Cerebellar cortex (tissue), 1 donor: ENCODE measurements at regions not wholly inside any gene's neighbourhood (a gene's known extent, or its start where the extent isn't known, plus 50 kb on each side); places are given as distances from the start of the nearest gene placed in this dataset.
"Not testable (repeated sequence)": the region's sequence is repeated elsewhere in the genome, so short reads cannot be mapped to it uniquely, and the experiment has no call there.

Experiments
- DNase-seq: peaks from one replicate; pipeline ENCODE4 v3.0.0-alpha.2; 2015; ENCODE audit warnings: low spot score

DNA sequence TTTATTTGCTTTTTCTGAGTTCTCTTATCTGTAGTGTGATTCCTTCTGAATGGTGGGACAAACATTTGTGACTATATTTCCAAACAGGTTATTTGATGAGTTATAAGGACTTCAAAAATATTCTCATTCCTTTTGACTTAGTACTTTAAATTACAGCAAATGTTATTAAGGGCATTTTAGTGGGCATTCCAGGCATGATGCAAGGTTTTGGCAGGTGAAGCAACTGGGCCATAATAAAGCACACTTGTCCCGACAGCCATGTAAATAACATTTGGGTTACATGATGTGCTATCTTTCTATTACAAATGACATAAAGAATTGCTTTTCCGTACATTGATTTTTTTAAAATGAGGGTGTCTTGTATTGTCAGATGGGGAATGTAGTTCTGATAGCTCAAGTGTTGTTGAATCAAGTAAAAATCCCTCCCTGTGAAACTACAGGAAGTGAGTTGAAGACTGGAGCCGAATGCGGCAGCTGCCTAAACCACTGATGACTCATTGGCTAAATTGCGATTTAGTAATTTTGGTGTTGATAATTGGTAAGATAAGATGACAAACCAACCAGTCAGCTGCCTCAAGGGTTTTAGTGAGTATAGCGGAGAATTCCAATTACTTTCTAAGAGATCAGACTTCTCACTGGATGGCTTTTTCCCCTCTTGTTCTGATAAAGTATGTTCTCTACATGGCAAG, 231.3 kb upstream of the NPY start:
- DNase-seq = no peak

- DNase-seq = no peak
Observed at GRCh38 chr7:24054236-24054635, 229.8 kb upstream of the NPY start.

- DNase-seq = no peak
Observed at GRCh38 chr7:24057243-24057642, 226.7 kb upstream of the NPY start.

DNA sequence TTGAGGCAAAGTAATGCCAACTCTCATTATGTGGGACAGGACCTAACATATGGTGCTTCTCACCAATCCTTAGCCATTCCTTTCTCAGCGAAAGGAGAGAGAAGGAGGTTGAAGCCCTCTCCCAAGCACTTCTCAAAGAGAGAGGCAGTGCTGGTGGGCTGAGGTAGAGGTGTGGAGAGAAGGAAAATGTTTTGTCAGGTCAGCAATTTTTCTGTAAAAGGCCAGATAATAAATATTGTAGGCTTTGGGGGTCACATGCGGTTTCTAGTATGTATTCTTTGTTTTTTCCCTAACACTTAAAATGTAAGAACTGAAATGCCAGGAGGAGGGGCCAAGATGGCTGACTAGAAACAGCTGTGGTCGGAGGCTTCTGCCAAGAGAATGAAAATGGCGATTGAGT, 225.0 kb upstream of the NPY start:
- no peak for DNase-seq

DNA sequence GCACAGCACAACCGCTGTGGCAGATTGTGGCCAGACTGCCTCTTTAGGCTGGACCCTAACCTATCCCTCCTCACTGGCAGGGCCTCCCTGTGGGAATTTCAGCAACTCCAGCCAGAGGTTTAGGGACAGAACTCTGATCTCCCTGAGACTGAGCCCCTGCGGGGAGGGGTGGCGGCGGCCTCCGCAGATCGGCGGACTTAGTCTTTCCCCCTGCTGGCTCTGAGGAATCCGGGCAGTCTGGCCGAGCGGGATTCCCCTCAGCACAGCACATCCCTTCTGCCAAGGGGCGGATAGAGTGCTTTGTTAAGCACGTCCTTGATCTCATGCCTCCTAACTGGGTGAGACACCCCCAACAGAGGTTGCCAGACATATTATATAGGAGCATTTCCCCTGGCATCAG, 224.2 kb upstream of the NPY start:
- DNase-seq = no peak

GRCh38 chr7:24063721-24064120, 220.3 kb upstream of the NPY start:
- no peak for DNase-seq

DNA sequence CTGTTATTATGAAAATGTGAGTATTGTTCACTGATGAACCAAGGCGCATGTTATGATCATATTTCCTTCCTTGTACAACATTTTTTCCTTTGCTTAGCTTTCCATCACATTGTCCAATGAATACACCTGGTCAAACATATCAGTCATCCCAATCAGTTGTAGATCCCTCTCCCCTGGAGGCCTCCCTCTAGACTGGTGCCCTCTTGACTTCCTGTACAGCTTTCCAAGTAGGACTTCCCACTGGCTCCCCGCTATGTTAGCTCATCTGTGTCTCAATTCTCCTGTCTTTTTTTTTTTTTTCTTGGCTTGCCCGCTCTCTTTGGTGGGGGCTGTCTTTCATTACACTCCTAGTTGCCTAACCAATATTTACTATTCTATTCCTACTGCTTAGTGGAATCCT, 214.2 kb upstream of the NPY start:
- no peak for DNase-seq

DNA sequence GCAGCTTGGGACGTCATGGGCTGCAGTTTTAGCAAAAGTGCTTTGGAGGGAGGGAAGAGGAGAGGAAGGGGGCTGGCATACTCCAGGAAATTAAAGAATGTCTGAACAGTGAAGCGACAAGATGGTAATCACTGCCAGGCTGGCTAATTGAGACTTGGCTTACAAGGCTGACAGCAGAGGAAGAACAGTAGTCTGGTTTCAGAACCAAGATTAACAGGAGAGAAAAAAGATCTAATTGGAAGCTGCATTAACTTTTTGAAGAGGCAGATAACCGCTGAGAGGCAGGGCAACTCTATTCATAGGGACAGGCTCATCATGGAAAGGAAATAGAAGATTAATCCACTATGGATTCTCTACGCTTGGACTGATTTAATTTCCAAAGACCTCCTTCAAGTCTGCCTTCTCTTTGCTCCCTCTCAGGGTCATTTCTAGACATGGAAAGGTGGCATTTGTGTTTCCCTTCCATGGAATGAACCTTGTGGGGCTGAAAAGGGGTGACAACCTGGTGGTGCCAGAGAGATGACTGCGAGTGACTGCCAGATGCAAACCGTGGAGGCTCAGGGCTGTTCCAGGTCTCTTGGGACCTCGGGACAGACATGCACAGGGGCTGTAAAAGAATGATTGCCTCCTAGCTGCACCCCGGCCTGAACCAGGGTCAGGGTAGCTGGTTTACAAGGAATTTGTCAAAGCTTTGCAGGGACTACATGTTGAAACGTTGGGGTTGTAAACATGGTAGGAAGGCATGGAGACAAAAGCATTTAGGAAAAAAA, 210.2 kb upstream of the NPY start:
- DNase-seq = no peak

DNA sequence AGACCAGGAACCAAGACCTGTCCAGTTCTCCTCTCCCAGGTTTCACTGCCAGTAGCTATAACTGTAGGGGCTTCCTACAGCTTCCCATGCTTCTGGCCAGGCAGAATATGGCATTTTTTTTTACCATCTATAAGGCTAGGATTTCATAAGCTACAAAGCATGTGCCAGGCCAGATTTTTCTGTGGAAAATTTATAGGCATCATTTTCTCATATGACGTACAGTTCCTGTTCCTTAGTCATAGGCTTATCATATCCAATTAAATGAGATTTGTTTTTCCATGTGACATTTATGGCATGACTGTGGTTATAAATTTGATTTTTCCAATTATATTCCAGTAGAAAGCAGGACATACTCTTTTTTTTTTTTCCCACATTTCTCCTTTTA, 208.6 kb upstream of the NPY start:
- no peak for DNase-seq

DNA sequence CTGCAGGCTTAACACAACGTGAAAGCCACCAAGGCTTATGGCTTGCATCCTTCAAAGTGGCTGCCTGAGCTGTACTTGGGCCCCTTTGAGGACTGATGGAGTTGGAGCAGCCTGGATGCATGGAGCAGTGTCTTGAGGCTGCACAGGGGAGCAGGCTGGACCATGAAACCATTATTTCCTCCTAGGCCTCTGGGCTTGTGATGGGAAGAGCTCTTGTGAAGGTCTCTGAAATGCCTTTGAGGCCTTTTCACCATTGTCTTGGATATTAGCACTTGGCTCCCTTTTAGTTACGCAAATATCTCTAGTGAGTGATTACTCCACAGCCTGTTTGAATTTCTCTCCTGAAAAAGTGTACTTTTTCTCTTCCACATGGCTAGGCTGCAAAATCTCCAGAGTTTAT, 201.2 kb upstream of the NPY start:
- DNase-seq = no peak

DNA sequence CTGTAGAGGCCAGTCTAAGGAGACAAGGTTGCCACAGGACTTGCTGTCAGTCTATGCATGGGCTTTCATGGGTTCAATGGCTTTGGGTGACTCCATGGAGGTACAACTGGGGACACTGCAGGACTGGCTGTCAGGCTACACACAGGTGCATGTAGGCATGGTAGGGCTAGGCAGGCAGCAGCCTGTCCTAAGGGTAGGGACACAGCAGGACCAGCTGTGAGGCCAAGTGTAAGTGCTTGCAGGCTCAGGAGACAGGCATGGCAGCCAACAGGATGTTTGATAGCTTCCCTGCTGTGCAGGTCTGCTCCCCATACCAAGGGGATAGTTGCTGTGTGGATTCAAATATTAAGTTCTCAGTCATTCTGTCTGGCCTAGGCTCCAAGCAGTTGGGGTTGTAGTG, 181.0 kb upstream of the NPY start:
- no peak for DNase-seq

DNA sequence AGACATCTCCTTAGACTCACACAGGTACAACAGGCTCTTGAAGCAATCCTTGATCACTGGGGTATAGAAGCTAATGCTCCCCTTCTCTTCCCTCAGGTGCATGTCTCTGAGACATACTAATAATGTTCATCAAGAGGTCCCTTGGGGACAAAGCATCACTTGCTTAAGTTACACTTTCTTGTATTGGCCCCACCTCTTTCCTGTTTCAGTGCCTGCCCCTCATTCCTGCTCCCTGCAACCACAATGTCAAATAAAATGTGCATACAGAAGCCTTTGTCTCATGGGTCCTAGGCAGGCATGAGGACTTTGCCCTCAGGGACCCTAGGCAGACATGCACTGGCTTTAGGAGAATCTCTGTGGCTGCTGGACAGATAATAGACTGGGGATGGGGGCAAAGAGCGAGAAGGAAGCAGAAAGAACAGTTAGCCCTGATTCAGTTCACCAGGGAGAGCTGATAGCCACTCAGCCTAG, 175.0 kb upstream of the NPY start:
- DNase-seq = no peak

GRCh38 chr7:24110056-24110455, 173.9 kb upstream of the NPY start:
- DNase-seq = no peak

DNA sequence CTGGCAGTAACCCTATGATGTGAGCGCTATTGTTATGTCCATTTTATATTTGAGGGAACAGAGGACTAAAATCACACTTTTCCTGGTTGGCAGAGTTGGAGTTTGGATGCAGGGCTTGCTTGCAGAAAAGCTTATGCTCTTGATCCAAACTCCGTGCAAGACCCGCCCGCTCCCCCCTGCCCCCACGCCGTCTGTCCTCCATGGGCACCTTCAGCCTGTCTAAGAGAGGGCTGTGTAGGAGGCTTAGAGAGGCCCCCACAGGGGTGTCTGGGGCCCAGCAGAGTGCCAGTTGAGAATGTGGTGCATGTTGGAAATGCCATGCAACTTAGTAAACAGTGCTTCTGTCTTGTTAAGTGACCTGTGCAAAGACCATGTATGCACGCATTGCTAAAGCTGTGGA, 170.5 kb upstream of the NPY start:
- DNase-seq = no peak

DNA sequence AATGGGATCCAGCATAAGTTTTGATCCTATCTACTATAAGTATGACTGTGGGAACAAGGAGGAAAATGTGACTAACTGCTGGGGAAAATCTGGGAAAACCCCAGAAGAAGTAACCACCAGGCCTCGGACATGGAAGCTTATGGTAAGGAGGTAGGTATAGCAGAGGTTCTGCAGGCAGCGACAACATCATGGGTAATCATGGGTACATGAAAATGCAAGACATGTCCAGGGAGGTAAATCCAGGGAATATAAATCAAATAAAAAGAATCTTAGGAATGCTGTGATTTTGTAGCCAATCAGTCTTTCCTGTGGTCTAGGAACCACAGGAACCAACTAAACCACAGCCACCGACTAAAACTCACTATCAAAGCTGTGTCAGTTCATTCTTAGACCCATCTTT, 168.3 kb upstream of the NPY start:
- no peak for DNase-seq

DNA sequence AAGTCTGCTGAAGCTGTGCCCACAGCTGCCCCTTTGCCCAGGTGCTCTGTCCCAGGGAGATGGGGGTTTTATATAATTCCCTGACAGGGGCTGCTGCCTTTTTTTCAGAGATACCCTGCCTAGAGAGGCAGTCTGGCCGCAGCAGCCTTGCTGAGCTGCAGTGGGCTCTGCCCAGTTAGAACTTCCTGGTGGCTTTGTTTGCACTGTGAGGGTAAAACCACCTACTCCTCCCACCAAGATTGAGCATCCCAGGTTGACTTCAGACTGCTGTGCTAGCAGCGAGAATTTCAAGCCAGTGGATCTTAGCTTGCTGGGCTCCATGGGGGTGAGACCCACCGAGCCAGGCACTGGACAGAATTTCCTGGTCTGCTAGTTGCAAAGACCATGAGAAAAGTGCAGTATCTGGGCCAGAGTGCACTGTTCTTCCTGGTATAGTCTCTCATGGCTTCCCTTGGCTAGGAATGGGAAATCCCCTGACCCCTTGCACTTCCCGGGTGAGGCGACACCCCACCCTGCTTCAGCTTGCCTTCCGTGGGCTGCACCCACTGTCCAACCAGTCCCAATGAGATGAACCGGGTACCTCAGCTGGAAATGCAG, 166.0 kb upstream of the NPY start:
- DNase-seq = not testable (repeated sequence)

GRCh38 chr7:24119852-24120251, 164.1 kb upstream of the NPY start:
- DNase-seq = no peak

DNA sequence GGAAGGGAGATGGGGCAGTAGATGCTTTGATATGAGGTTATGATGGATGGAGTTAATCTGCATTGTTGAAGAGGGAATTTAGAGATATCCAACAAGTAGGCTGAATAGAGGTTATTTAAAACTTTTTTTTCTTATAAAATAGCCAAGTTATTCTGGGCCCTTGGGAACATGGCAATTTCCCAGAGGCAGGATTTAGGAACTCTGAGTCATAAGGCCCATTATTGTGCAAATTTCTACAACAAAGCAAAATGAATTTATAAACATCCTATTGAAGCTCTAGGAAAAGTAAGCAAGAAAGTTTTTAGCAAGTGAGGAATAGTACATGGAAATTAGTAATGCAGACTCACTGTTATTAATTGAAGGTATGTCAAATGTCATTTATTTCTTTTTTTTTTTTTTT, 160.9 kb upstream of the NPY start:
- DNase-seq = no peak

DNA sequence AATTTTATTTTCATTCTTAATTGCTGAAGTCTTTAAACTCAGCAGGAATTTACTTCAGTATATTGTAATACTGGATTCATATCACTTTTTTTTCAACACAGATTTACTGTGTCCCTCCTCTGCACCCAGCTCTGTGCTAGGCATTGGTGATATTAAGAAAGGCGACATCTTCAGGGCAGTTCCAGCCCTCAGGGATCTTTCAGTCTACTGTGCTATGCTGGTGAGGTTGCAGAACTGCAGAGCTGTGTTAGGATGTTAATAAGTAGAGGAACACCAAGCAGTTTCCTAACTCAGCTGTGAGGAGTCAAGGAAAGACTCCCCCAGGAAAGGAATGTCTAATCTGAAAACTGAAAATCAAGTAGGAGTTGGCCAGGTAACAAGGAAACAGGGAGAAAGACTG, 158.2 kb upstream of the NPY start:
- DNase-seq = no peak

- DNase-seq = no peak
Observed at GRCh38 chr7:24127930-24128329, 156.1 kb upstream of the NPY start.

DNA sequence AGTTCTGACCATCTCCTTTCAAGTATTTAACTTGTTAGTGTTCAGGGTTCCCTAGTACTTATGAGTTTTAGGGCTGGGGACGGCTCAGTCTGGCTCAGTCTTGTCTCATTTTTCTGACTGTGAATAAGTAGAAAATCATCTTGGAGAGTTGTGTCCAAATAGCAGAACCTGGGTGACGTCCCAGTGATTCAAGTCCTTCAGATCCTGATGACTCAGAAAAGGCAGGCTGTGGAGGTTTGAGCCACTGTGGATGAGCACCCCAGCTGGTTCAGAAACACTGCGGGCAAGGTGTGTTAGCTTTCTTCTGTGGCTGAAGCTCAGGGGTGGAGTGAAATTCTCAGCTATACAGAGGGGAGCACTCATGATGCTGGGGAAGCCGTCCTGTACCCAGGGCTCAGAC, 154.4 kb upstream of the NPY start:
- DNase-seq = no peak

GRCh38 chr7:24130631-24131030, 153.4 kb upstream of the NPY start:
- DNase-seq = no peak

- DNase-seq = no peak
Observed at GRCh38 chr7:24133691-24134090, 150.3 kb upstream of the NPY start.
